ENCODE measurements at regions not wholly inside any gene's neighbourhood (a gene's known extent, or its start where the extent isn't known, plus 50 kb on each side); places are given as distances from the start of the nearest gene placed in this dataset.

GRCh38 chr7:118713039-118713438 lies 488.5 kb downstream of the ANKRD7 start:
- no peak for DNase-seq

DNA sequence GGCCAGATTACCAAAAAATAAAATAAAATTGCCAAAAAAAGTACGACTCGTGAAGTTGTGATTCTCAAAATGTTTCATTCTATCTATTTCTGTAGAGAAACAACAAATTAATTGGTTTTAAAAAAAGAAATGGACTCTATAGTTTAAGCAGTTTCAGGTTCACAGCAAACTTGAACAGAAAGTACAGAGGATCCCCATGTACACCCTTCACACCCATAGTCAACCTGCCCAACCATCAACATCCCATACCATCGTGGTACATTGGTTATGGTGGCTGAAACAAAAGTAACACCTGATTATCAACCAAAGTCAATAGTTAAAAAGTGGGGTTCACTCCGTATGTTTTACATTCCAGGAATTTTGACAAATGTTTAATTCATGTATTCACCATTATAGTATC lies 496.1 kb downstream of the ANKRD7 start:
- DNase-seq: no peak

- DNase-seq: no peak
Observed at GRCh38 chr7:118731854-118732253, 507.4 kb downstream of the ANKRD7 start.

- no peak for DNase-seq
Observed at GRCh38 chr7:118734541-118734940, 510.0 kb downstream of the ANKRD7 start.

GRCh38 chr7:118735441-118735840 lies 510.9 kb downstream of the ANKRD7 start:
- no peak for DNase-seq

DNA sequence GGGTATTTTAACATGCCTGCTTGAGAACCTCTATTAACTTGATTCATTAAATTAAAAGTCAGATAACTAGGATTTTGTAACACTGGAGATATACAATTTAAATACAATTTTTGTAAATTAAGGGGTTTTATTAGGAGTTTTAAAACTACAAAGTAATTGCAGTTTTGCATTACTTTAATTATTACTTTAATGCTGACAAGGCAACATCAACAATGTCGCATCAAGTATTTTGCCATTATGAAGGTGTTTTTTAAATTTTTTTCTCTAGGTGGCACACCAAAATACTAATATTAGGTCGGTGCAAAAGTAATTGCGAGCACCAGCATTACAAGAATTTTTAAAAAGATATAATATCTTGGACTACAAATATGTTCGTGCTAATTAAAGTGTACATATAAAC lies 513.4 kb downstream of the ANKRD7 start:
- no peak for DNase-seq

DNA sequence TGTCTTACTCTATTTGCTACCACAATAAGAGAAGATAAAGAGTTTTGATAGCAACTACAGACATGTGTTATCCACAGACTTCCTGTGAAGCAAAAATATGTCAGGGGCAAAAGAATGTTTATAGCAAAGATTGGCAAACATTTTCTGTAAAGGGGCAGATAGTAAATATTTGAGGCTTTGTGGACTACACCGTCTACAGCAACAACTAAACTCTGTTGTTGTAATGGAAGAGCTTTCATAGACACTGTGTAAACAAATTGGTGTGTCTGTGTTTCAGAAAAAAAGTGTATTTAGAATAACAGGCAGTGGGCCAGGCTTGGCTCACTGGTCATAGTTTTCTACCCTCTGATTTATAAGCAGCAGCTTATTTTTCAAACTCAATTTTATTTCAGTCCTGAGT lies 521.4 kb downstream of the ANKRD7 start:
- DNase-seq: no peak

DNA sequence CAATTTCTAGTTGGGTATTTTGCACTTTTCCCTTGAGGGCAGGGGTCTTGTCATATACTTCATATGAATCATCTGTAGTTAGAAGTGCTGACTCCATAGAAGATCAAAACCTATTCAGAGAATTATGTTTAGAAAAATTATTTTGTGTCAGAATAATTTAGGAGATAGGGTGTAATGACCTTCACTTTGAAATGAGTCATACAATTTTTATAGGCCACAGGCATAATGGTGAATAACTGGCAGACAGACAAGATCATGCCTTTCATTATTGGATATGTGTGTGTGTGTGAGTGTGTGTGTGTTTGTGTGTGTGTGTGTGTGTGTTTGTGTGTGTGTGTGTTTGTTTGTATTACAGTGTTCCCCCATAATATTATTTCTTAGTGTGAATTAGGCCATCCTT lies 523.0 kb downstream of the ANKRD7 start:
- DNase-seq: no peak

DNA sequence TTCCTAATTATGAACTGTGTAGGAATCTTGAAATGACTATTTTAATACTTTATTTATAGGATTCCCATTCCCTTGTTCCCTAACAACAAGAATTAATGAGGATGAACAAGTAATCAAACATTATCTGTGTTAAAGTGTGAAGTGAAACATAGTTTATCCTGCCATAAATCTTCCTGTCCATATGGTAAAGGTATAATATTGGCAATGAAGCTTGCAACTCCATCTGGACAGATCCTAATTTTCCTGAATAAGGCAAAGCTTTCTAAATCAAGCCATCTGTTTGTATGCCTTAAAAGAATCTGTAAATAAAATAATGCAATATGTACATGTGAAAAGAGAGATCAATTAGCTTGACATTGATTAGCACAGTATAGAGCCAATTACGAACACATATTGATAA lies 529.0 kb downstream of the ANKRD7 start:
- no peak for DNase-seq

DNA sequence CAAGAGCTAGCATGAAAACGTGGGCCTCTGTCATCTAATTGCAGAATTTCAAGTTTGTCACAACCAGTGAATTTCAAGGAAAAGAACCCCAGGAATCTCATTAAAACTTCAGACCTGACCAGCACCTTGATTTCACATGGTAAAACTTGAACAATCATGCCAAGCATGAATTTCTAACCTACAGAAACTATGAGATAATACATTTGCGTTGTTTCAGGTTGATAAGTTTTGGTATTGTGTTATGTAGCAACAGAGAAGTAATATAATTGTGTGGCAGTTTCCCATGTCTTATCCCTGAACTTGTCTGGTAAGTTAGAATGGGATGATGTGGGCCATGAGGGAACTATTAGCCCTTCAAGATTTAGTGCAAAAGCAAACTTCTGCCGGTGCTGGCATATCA lies 530.1 kb downstream of the ANKRD7 start:
- DNase-seq: no peak

DNA sequence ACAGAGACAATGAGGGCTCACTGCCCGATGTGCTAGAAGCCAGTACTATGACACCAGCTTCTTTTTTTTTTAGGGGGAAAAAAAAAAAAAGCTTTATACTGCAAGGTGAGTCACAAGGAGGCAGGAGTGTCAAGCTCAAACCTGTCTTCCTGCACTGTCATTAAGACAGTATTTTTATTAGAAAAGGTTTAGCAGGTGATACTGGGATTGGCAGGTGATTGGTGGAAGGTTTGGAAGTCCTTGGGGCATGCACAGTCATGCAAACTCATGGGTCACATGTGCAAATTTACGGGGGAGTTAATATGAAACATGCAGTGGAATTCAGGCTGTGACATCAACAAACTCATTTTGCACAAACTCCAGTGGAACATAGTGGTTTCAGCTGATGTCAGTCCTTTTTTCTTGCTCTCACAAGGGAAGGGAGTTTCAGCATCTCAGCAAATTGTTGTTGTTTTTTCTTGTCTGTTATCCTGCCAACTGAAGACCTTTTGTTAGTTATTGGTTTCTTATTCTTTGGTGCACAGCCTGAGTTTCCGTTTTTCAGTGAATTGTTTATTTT lies 530.6 kb downstream of the ANKRD7 start:
- DNase-seq: peak; percentile 31

DNA sequence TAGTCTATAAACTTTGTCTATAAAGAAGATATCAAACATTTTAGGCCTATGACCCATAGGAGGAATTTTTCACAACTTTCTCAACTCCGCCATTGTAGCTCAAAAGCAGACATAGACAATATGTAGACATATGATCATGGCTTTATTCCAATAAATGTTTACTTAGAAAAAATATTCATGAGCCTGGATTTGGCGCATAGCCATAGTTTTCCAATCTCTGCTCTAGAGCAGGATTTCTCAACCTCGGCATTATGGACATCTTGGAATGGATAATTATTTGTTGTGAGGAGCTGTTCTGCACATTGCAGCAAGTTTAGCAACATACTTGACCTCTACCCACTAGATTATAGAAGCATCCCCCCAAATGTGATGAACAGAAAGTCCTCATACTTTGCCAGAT lies 532.6 kb downstream of the ANKRD7 start:
- no peak for DNase-seq

- no peak for DNase-seq
Observed at GRCh38 chr7:118758582-118758981, 534.1 kb downstream of the ANKRD7 start.

DNA sequence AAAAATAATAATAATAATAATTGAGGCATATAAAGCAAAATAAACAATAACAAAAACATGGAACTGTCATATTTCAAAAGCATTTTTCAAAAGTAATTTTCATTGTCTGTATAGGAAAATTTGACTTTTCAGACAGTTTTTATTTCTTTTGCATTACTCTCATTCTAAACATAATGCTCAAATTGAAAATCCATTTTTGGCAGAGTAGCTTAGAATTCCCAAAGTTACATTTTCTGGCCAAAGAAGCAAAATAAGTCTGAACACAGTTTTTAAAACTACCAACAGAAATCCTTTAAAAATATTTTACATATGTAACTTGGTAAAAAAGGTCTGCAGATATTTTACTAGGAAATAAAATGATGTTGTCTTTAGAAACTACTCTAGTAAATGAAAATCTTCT lies 535.4 kb downstream of the ANKRD7 start:
- DNase-seq: no peak

- DNase-seq: no peak
Observed at GRCh38 chr7:118762451-118762850, 537.9 kb downstream of the ANKRD7 start.

GRCh38 chr7:118764221-118764620 lies 539.7 kb downstream of the ANKRD7 start:
- DNase-seq: no peak

DNA sequence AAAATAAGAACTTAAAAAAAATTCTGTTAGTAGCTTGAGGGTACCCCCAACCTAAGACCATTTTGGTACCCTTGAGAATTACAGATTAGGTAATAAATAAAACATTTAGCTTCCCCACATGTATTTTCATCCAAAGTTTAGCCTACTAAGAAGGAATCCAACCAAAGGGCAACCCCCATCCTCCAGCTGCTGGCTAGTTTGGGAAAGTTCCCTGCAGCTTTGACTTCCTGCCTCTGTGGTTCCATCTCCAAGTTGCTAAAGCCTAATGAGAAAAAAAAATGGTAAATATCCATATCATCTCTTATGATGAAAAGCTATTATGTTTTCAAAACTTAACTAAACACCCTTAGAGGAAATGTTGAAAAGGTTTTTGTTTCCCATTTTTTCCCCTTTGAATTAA lies 547.2 kb downstream of the ANKRD7 start:
- no peak for DNase-seq

DNA sequence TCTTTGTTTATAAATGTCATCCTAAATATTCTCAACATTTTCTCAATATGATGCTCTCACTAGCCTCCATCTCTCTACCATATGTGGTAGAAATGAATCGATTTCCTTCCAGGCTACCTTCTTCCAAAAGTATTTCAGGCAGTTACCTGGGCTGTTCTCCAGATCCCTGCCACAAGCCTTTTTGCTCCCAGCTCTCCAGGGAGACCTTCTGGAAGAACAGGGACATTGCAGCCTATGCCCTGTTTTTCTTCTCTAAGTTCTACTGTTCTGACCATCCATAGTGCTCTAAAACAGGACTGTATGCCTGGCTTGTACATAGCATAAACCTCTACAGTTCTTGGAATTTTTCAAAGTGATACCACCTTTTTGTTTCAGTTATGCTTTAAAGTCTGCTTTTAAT lies 552.8 kb downstream of the ANKRD7 start:
- no peak for DNase-seq

GRCh38 chr7:118792682-118793081 lies 568.2 kb downstream of the ANKRD7 start:
- DNase-seq: no peak

DNA sequence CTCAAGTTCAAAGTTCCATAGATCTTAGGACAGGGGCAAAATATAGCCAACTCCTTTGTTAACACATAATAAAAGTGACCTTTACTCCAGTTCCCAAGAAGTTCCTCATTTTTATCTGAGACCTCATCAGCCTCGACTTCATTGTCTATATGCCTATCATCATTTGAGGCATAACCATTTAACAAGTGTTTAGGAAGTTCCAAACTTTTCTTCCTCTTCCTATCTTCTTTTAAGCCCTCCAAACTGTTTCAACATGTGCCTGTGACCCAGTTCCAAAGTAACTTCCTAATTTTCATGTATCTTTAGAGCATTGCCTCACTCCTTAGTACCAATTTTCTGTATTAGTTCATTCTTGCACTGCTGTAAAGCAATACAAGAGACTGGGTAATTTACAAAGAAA lies 569.1 kb downstream of the ANKRD7 start:
- no peak for DNase-seq

DNA sequence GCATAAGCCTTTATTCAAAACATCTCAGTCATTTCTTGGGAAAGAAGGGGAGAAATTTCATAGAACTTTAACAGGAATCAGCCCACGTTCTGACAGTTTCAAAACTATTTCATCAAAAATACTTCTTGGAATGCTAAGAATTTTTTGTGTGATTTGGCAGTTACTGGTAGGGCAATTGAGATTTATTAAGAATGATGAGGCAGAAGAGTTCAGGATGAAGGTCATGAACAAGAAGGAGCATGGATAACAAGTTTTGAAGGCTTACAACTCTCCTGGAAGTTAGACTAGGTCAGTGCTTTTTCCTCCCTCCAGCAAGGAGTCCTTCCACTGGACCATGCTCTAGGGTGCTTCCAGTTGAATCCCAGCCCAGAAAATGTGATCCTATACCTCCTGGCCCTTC lies 569.9 kb downstream of the ANKRD7 start:
- peak; percentile 53 for DNase-seq

GRCh38 chr7:118801366-118801765 lies 576.9 kb downstream of the ANKRD7 start:
- no peak for DNase-seq

GRCh38 chr7:118802726-118803125 lies 578.2 kb downstream of the ANKRD7 start:
- no peak for DNase-seq

DNA sequence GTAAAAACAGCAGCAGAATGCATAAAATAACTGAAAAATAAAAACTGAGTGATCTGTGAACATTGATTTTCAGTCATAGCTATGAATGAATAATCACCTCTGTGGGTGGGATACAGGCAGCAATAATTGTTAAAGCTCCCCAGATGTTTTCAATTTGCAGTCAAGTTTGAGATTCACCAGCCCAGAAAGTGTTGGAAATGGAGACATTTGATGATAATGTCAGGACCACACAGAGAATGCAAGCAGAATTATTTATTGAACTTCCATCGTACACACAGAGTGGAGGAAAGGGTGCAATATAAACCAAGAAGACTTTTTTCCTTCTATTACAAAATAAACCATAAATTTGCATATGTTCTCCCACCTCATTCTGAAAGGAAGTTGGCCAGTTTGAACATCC lies 601.7 kb downstream of the ANKRD7 start:
- DNase-seq: no peak

DNA sequence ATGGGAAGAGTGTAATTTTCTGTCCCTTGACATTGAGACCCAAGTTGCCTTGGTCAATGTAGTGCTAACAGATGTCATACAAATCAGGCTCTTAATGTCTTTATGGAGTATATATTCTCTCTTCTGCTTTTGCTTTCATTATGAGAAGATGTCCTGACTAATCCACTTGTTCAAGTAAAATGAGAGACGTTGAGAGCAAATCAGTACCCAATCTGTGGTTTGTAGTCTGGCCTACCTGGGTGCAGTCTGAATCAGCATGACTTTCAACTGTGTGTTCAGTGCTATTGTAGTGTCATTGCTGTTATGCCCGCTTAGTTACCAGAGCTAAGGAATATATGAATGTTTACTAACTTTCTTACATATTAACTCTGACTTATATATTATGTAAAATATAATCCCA lies 612.4 kb downstream of the ANKRD7 start:
- no peak for DNase-seq

DNA sequence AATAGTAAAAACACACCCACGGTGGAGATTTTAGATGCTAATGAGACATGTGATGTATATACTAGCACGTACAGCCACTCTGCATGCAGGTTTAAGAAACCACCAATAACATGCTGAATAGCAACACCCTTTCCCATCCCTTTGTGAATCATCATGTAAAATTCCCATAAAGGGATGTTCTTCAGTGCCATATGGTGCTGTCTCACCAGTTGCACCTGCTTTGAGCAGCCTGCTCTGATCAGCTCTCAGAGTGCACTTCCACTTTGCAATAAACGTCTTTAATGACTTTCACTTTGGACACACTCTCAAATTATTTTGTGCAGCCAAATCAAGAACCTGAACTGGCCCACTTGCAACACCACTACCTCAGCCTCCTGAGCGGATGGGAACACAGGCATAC lies 615.0 kb downstream of the ANKRD7 start:
- no peak for DNase-seq

Data from NCI-H226 (cell line).